HepG2 (cell line): ENCODE measurements at regions not wholly inside any gene's neighbourhood (a gene's known extent, or its start where the extent isn't known, plus 50 kb on each side); places are given as distances from the start of the nearest gene placed in this dataset.

ENCODE experiments used
- ATAC-seq: fragments of 200-7000 bp; cut with Tn5 transposase; 3 replicates; pipeline ENCODE4 v1.9.1; 2020; ENCODE audit warnings: mild to moderate bottlenecking, moderate library complexity
- BruUV-seq: library from RNA; stranded (reverse); fragments of 400-500 nt; replicated peaks from 2 replicates; lab custom pipeline; 2021; lab: Mats Ljungman, UMichigan
- CTCF ChIA-PET: fragments of 300-600 bp; formaldehyde crosslinking; extraction: SDS; loops from one replicate; lab custom pipeline; 2021; ENCODE audit warnings: low total read pairs, inconsistent platforms, low intra/inter-chr PET ratio; lab: Yijun Ruan, JAX
- POLR2A ChIA-PET: fragments of 350-600 bp; sonication (Branson Sonifier 250); formaldehyde crosslinking; loops from one replicate; lab custom pipeline; 2020; ENCODE audit warnings: antibody characterized with exemption, inconsistent platforms; lab: Yijun Ruan, JAX
- DNase-seq: peaks from one replicate; pipeline ENCODE4 v3.0.0-alpha.2; 2015; ENCODE audit warnings: low spot score
- FAIRE-seq: peaks from 3 replicates; lab custom pipeline; 2011; peaks lifted over from hg19 to GRCh38; lab: Jason Lieb, UNC
- H2AFZ ChIP-seq: one replicate; pipeline ENCODE4 v1.6.1; 2011; ENCODE audit warnings: low read length, inconsistent platforms
- H3K27ac ChIP-seq: fragments of 300-600 bp; 3 replicates; pipeline ENCODE4 v1.8.0; 2011; ENCODE audit warnings: mixed run types, mild to moderate bottlenecking, mixed read lengths, low read length, inconsistent platforms; ENCODE audit not compliant: insufficient read depth; ENCODE audit errors: extremely low read length
- H3K27me3 ChIP-seq, 2 experiments: fragments of 200-600 bp in 1 of 2; 2 replicates in 1 of 2; 3 replicates in 1 of 2; pipeline versions ENCODE4 v1.6.0 to v1.8.0; 2011; ENCODE audit warnings: low read length in 2 of 2, mild to moderate bottlenecking in 2 of 2, moderate library complexity in 2 of 2, inconsistent platforms in 1 of 2; ENCODE audit not compliant: insufficient read depth in 2 of 2, control insufficient read depth in 1 of 2
- H3K36me3 ChIP-seq, 2 experiments: fragments of 200-600 bp in 1 of 2; replicated peaks in 1 of 2; 2 replicates in 1 of 2; 3 replicates in 1 of 2; pipeline versions ENCODE4 v1.5.1 to v1.8.0; 2011; ENCODE audit warnings: low read length in 2 of 2, inconsistent platforms in 1 of 2; ENCODE audit not compliant: insufficient read depth in 2 of 2, control insufficient read depth in 1 of 2
- H3K4me1 ChIP-seq: 2 replicates; pipeline ENCODE4 v1.5.1; 2012; ENCODE audit warnings: low read length, inconsistent platforms; ENCODE audit not compliant: insufficient read depth
- H3K4me2 ChIP-seq: 2 replicates; pipeline ENCODE4 v1.6.0; 2011; ENCODE audit warnings: low read depth, low read length, inconsistent platforms
- H3K4me3 ChIP-seq, 3 experiments: fragments of 200-600 bp in 1 of 3; sonication (generic), shearing (Covaris generic) in 1 of 3; replicated peaks in 1 of 3; 2 replicates each; pipeline ENCODE4 v1.5.1; 2011 to 2016; ENCODE audit warnings: low read length in 3 of 3, inconsistent platforms in 2 of 3, low read depth in 2 of 3, mild to moderate bottlenecking in 2 of 3, control low read depth in 1 of 3, mixed read lengths in 1 of 3; ENCODE audit not compliant: insufficient read depth in 1 of 3
- H3K79me2 ChIP-seq: one replicate; pipeline ENCODE4 v1.6.1; 2011; ENCODE audit warnings: low read length, inconsistent platforms; ENCODE audit not compliant: insufficient read depth
- H3K9ac ChIP-seq: 2 replicates; pipeline ENCODE4 v1.6.0; 2011; ENCODE audit warnings: mild to moderate bottlenecking, low read depth, low read length, inconsistent platforms; ENCODE audit not compliant: insufficient read depth
- H3K9me3 ChIP-seq: 2 replicates; pipeline ENCODE4 v1.5.1; 2012; ENCODE audit warnings: mild to moderate bottlenecking, low read length
- H4K20me1 ChIP-seq: 2 replicates; pipeline ENCODE4 v1.6.0; 2011; ENCODE audit warnings: inconsistent platforms, mild to moderate bottlenecking, low read length, moderate library complexity; ENCODE audit not compliant: insufficient read depth
- DMAP1 ChIP-seq: IDR thresholded peaks from 2 replicates; pipeline ENCODE4 v1.6.1; 2016
- KDM1A ChIP-seq: IDR thresholded peaks from 2 replicates; pipeline ENCODE4 v1.6.1; 2016; ENCODE audit warnings: missing compliant biosample characterization
- MAFG ChIP-seq: sonication (generic); formaldehyde crosslinking; IDR thresholded peaks from 2 replicates; pipeline ENCODE4 v1.5.1; 2020; ENCODE audit warnings: mild to moderate bottlenecking, missing genetic modification reagents
- RELA ChIP-seq: sonication (generic); formaldehyde crosslinking; IDR thresholded peaks from 2 replicates; pipeline ENCODE4 v1.4.0; 2020; ENCODE audit warnings: missing genetic modification reagents
- ZNF296 ChIP-seq: sonication (generic); formaldehyde crosslinking; conservative IDR thresholded peaks from 2 replicates; pipeline ENCODE4 v1.5.0; 2020; ENCODE audit warnings: mild to moderate bottlenecking, missing genetic modification reagents
- ZNF839 ChIP-seq: sonication (generic); formaldehyde crosslinking; IDR thresholded peaks from 2 replicates; pipeline ENCODE4 v1.4.0; 2020; ENCODE audit warnings: missing genetic modification reagents, mild to moderate bottlenecking, borderline replicate concordance
- in situ Hi-C: cut with HindIII; loops from 2 replicates; pipeline ENCODE4 v1.10.0; 2017; ENCODE audit warnings: low pct_unique_long_range_greater_than_20kb; ENCODE audit not compliant: extremely low pct_ligation_motif_present
- intact Hi-C: fragments of 100-400 bp; cut with micrococcal nuclease; formaldehyde crosslinking; loops from one replicate; pipeline ENCODE4 v1.10.0; 2022; ENCODE audit not compliant: unreplicated experiment
- TF ChIP-seq, protein P1 (sequence below): sonication (generic); formaldehyde crosslinking; IDR thresholded peaks from 2 replicates; pipeline ENCODE4 v1.4.0; 2020; ENCODE audit warnings: mild to moderate bottlenecking, missing genetic modification reagents
- TF ChIP-seq, protein P2 (sequence below): IDR thresholded peaks from 2 replicates; pipeline ENCODE4 v1.6.1; 2018; ENCODE audit warnings: missing genetic modification reagents

DNA sequence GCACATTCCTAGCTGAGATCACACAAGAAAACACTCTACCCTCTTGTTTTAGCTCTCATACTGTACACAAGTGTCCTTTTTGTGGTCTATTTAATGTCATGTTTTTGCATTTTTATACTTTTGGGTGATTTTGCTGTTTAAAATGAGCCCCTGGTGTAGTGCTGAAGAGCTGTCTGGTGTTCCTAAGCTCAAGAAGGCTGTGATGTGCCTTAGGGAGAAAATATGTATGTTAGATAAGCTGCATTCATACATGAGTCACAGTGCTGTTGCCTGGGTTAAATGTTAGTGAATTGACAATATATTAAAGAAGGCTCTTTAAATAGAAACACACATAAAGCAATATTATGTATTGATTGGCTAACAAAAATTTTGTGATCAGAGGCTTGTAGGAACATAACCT lies 387.4 kb upstream of the C2CD4B start:
- Histone ChIP-seq H3K4me1 (peaks cover 6% of the 10 kb centered on the region; the same call in 1 of the 2 replicates), H2AFZ (no peak overlapping the region), H3K4me2 (no peak overlapping the region), H3K36me3 (no peaks in the 10 kb centered on the region), H3K9ac (no peak overlapping the region), H3K9me3 (no peaks in the 10 kb centered on the region), H3K27ac (no peak overlapping the region), H3K27me3 (no peaks in the 10 kb centered on the region), H4K20me1 (no peaks in the 10 kb centered on the region), H3K4me3 (no peak overlapping the region), H3K79me2 (no peaks in the 10 kb centered on the region)
- intact Hi-C loops (no loop called here), in situ Hi-C loops (no loop called here)
- TF ChIP-seq ZNF839 (no peak), KDM1A (no peak), DMAP1 (CRISPR knock-in tag) (no peak), ZNF296 (no peak), MAFG (CRISPR knock-in tag) (no peak), RELA (CRISPR knock-in tag) (no peak)
- TF ChIP-seq, protein P1, sequence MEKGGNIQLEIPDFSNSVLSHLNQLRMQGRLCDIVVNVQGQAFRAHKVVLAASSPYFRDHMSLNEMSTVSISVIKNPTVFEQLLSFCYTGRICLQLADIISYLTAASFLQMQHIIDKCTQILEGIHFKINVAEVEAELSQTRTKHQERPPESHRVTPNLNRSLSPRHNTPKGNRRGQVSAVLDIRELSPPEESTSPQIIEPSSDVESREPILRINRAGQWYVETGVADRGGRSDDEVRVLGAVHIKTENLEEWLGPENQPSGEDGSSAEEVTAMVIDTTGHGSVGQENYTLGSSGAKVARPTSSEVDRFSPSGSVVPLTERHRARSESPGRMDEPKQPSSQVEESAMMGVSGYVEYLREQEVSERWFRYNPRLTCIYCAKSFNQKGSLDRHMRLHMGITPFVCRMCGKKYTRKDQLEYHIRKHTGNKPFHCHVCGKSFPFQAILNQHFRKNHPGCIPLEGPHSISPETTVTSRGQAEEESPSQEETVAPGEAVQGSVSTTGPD (CRISPR knock-in tag): no peak
- TF ChIP-seq, protein P2, sequence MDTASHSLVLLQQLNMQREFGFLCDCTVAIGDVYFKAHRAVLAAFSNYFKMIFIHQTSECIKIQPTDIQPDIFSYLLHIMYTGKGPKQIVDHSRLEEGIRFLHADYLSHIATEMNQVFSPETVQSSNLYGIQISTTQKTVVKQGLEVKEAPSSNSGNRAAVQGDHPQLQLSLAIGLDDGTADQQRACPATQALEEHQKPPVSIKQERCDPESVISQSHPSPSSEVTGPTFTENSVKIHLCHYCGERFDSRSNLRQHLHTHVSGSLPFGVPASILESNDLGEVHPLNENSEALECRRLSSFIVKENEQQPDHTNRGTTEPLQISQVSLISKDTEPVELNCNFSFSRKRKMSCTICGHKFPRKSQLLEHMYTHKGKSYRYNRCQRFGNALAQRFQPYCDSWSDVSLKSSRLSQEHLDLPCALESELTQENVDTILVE (CRISPR knock-in tag): no peak
- DNase-seq (no peak), ATAC-seq (no peak), FAIRE-seq (no peak)
- CTCF ChIA-PET: no interaction called here
- POLR2A ChIA-PET: no interaction called here
- BruUV-seq: no TSS peak
